ENCODE measurements at regions not wholly inside any gene's neighbourhood (a gene's known extent, or its start where the extent isn't known, plus 50 kb on each side); places are given as distances from the start of the nearest gene placed in this dataset.

- TF ChIP-seq EP300 (IDR thresholded peaks at IDR 0.05; ENCODE audit: borderline replicate concordance in 1 of 2, low read depth in 2 of 2, low read length in 2 of 2): no peak
- no peak for TF ChIP-seq SP1 (IDR thresholded peaks at IDR 0.05; ENCODE audit: low read depth, low read length)
- no peak for TF ChIP-seq SP4 (IDR thresholded peaks at IDR 0.05; ENCODE audit: low read length)
- no peak for TF ChIP-seq CTCF (IDR thresholded peaks at IDR 0.05; ENCODE audit: control extremely low read depth in 1 of 3, insufficient read depth in 1 of 3, low read depth in 1 of 3, low read length in 3 of 3)
- TF ChIP-seq POLR2A (IDR thresholded peaks at IDR 0.05; ENCODE audit: control extremely low read depth in 1 of 2, low read depth in 2 of 2, low read length in 2 of 2): no peak
- no peak for TF ChIP-seq POLR2AphosphoS5 (IDR thresholded peaks at IDR 0.05; ENCODE audit: low read depth, low read length)
- no peak for TF ChIP-seq SIX5 (IDR thresholded peaks at IDR 0.05; ENCODE audit: low read depth, low read length)
- no peak for TF ChIP-seq GABPA (IDR thresholded peaks at IDR 0.05; ENCODE audit: borderline replicate concordance, insufficient read depth, low read length)
- no peak for TF ChIP-seq BCL11A (IDR thresholded peaks at IDR 0.05; ENCODE audit: low read depth in 2 of 2, low read length in 2 of 2)
- TF ChIP-seq TBP (IDR thresholded peaks at IDR 0.05; ENCODE audit: low read depth, low read length): no peak
- TF ChIP-seq EGR1 (IDR thresholded peaks at IDR 0.05; ENCODE audit: borderline replicate concordance, low read depth, low read length): no peak
- no peak for TF ChIP-seq EZH2 (IDR thresholded peaks at IDR 0.05; ENCODE audit: low read depth, low read length, severe bottlenecking)
- TF ChIP-seq RAD21 (IDR thresholded peaks at IDR 0.05 in 1 of 2, conservative IDR thresholded peaks at IDR 0.05 in 1 of 2; ENCODE audit: low read depth in 2 of 2, low read length in 2 of 2): no peak
Measured at GRCh38 chr16:73383988-73384365, 336.0 kb upstream of the ZFHX3 start.

All from H1 (cell line).